ENCODE measurements at regions not wholly inside any gene's neighbourhood (a gene's known extent, or its start where the extent isn't known, plus 50 kb on each side); places are given as distances from the start of the nearest gene placed in this dataset.

GRCh38 chr7:24411226-24411625 is 127.2 kb downstream of the NPY start:
- TF ChIP-seq FOXK2 (IDR thresholded peaks at IDR 0.05): no peak
- no peak for TF ChIP-seq SUZ12 (IDR thresholded peaks at IDR 0.05)
- TF ChIP-seq FOXM1 (IDR thresholded peaks at IDR 0.05; ENCODE audit: borderline replicate concordance): no peak
- TF ChIP-seq BHLHE40 (IDR thresholded peaks at IDR 0.05; ENCODE audit: borderline replicate concordance): no peak
- TF ChIP-seq TARDBP (IDR thresholded peaks at IDR 0.05): no peak
- TF ChIP-seq CTBP1 (IDR thresholded peaks at IDR 0.05; ENCODE audit: borderline replicate concordance): no peak
- no peak for TF ChIP-seq ARNT (IDR thresholded peaks at IDR 0.05)
- no peak for TF ChIP-seq ZNF384 (IDR thresholded peaks at IDR 0.05)
